Sigmoid colon (tissue), 6 donors: ENCODE measurements at regions not wholly inside any gene's neighbourhood (a gene's known extent, or its start where the extent isn't known, plus 50 kb on each side); places are given as distances from the start of the nearest gene placed in this dataset.

Experiments
- DNase-seq: peaks from one replicate; pipeline ENCODE4 v3.0.0-alpha.2; 2019
- H3K27ac ChIP-seq, 4 donors: fragments of 200-600 bp; sonication (generic); one replicate each; pipeline ENCODE4 v1.5.1; 2016 to 2019; ENCODE audit warnings: mild to moderate bottlenecking in 1 of 4
- H3K27me3 ChIP-seq, 3 donors: fragments of 200-600 bp; sonication (generic); one replicate each; pipeline ENCODE4 v1.5.1; 2019; ENCODE audit warnings: mild to moderate bottlenecking in 1 of 3
- H3K36me3 ChIP-seq, 4 donors: fragments of 200-600 bp; sonication (generic); one replicate each; pipeline ENCODE4 v1.5.1; 2016 to 2019
- H3K4me1 ChIP-seq, 4 donors: fragments of 200-600 bp; sonication (generic); one replicate each; pipeline ENCODE4 v1.5.1; 2017 to 2019
- H3K4me3 ChIP-seq, 4 donors: fragments of 200-600 bp; sonication (generic); one replicate each; pipeline ENCODE4 v1.5.1; 2017 to 2019; ENCODE audit warnings: mild to moderate bottlenecking in 2 of 4, moderate library complexity in 1 of 4
- H3K9me3 ChIP-seq, 4 donors: fragments of 200-600 bp in 3 of 4; sonication (generic) in 3 of 4; one replicate each; pipeline versions ENCODE4 v1.5.1 to v1.6.1; 2013 to 2019
- EP300 ChIP-seq, 4 donors: sonication (generic); formaldehyde crosslinking; IDR thresholded peaks; one replicate each; pipeline ENCODE4 v1.6.1; 2017; ENCODE audit warnings: antibody characterized with exemption in 4 of 4
- POLR2A ChIP-seq, 2 donors: fragments of 450-650 bp; IDR thresholded peaks; one replicate each; pipeline ENCODE4 v1.6.1; 2016; ENCODE audit warnings: antibody characterized with exemption in 2 of 2, mild to moderate bottlenecking in 2 of 2, moderate library complexity in 2 of 2
- POLR2AphosphoS5 ChIP-seq, 4 donors: sonication (generic); formaldehyde crosslinking; IDR thresholded peaks; one replicate each; pipeline ENCODE4 v1.6.1; 2017; ENCODE audit warnings: antibody characterized with exemption in 4 of 4
- WGBS, 2 donors: extraction: QIAGEN DNeasy Blood & Tissue Kit; methylation state at CpG; one replicate each; pipeline ENCODE4 v1.1.7; 2013; 5-methylcytosine and 5-hydroxymethylcytosine counted together
- intact Hi-C: fragments of 100-400 bp; cut with DNase I; formaldehyde crosslinking; loops from one replicate; pipeline ENCODE4 v1.15.1; 2023
- TF ChIP-seq, protein P1 (sequence below), 4 experiments: fragments of 450-650 bp in 3 of 4; fragments of 200-600 bp in 1 of 4; IDR thresholded peaks; one replicate each; pipeline ENCODE4 v1.5.1; 2016 to 2019; ENCODE audit warnings: antibody characterized with exemption in 4 of 4, mild to moderate bottlenecking in 3 of 4, moderate library complexity in 2 of 4
- donor health status: healthy with polysubstance abuse.
- donor health status: healthy.

- Histone ChIP-seq H3K36me3 (no peaks in the 10 kb centered on the region), H3K27ac (no peak overlapping the region), H3K4me3 (no peak overlapping the region), H3K4me1 (no peaks in the 10 kb centered on the region), H3K27me3 (no peaks in the 10 kb centered on the region), H3K9me3 (peaks cover 0 to 4% (median 0%) of the 10 kb centered on the region in 4 donors)
- intact Hi-C loops, result no loop called here
- DNase-seq, result no peak
- 79 to 88% methylated on average over 4 of the region's 4 CpGs for WGBS, 2 donors
- TF ChIP-seq POLR2AphosphoS5 (IDR thresholded peaks at IDR 0.05) (no peak), POLR2A (IDR thresholded peaks at IDR 0.05) (no peak), EP300 (IDR thresholded peaks at IDR 0.05) (no peak)
- TF ChIP-seq, protein P1, sequence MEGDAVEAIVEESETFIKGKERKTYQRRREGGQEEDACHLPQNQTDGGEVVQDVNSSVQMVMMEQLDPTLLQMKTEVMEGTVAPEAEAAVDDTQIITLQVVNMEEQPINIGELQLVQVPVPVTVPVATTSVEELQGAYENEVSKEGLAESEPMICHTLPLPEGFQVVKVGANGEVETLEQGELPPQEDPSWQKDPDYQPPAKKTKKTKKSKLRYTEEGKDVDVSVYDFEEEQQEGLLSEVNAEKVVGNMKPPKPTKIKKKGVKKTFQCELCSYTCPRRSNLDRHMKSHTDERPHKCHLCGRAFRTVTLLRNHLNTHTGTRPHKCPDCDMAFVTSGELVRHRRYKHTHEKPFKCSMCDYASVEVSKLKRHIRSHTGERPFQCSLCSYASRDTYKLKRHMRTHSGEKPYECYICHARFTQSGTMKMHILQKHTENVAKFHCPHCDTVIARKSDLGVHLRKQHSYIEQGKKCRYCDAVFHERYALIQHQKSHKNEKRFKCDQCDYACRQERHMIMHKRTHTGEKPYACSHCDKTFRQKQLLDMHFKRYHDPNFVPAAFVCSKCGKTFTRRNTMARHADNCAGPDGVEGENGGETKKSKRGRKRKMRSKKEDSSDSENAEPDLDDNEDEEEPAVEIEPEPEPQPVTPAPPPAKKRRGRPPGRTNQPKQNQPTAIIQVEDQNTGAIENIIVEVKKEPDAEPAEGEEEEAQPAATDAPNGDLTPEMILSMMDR (IDR thresholded peaks at IDR 0.05), result no peak
These were observed 201.1 kb downstream of the SOX9 start for GRCh38 chr17:72321896-72322295.

DNA sequence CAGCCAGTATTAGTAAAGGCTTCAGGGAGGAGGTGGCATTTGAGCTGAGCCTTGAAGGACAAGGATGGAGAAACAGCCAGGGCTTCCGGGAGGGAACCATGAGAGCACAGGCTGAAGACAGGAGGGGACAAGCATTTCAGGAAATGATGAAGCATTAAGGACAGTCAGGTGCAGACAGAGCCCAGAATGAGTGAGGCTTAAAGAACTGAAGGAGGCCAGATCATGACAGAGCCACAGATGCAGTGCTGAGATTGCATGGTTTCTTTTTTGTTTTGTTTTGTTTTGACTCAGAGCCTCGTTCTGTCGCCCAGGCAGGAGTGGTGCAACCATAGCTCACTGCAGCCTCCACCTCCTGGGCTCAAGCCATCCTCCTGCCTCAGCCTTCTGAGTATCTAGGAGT lies 211.5 kb downstream of the SOX9 start:
- intact Hi-C loops, result no loop called here
- TF ChIP-seq, protein P1 (IDR thresholded peaks at IDR 0.05), result no peak
- TF ChIP-seq POLR2AphosphoS5 (IDR thresholded peaks at IDR 0.05) (no peak), POLR2A (IDR thresholded peaks at IDR 0.05) (no peak), EP300 (IDR thresholded peaks at IDR 0.05) (no peak)
- whole genome bisulfite sequencing, 2 donors, result 65 to 78% methylated on average over 3 of the region's 3 CpGs

DNA sequence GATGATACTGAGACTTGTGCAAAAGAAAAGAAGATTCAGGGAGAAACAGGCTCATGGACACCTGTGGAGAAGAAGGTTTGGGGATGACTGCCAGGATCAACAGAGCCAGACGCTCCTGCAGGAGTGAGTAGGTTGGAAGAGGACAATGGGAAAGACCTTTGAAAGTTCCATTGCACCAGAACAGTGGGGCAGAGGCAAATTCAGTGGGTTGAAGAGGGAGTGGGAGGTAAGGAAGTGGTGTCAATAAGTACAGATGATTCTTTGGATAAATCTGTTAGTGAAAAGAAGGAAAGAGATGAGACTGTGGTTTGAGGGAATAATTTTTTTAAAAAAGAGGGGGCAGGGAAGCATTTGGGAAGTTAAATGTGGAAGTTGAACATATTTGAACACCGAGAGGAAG lies 212.8 kb downstream of the SOX9 start:
- no peak for DNase-seq
- Histone ChIP-seq H3K27me3 (peaks cover 0 to 4% (median 0%) of the 10 kb centered on the region in 3 donors), H3K9me3 (no peaks in the 10 kb centered on the region), H3K4me1 (peaks cover 0 to 7% (median 3%) of the 10 kb centered on the region in 4 donors), H3K27ac (no peak overlapping the region), H3K4me3 (no peak overlapping the region), H3K36me3 (no peaks in the 10 kb centered on the region)
- TF ChIP-seq EP300 (IDR thresholded peaks at IDR 0.05) (no peak), POLR2A (IDR thresholded peaks at IDR 0.05) (no peak), POLR2AphosphoS5 (IDR thresholded peaks at IDR 0.05) (no peak)
- TF ChIP-seq, protein P1 (IDR thresholded peaks at IDR 0.05), result no peak
- intact Hi-C loops, result no loop called here
- WGBS, 2 donors, result 72 to 90% methylated on average over 2 of the region's 2 CpGs

More for the DNA sequence above, 211.5 kb downstream of the SOX9 start:
- no peak for DNase-seq
- Histone ChIP-seq H3K36me3 (no peaks in the 10 kb centered on the region), H3K4me1 (no peaks in the 10 kb centered on the region), H3K9me3 (no peaks in the 10 kb centered on the region), H3K4me3 (no peak overlapping the region), H3K27ac (no peak overlapping the region), H3K27me3 (peaks cover 0 to 4% (median 0%) of the 10 kb centered on the region in 3 donors)

DNA sequence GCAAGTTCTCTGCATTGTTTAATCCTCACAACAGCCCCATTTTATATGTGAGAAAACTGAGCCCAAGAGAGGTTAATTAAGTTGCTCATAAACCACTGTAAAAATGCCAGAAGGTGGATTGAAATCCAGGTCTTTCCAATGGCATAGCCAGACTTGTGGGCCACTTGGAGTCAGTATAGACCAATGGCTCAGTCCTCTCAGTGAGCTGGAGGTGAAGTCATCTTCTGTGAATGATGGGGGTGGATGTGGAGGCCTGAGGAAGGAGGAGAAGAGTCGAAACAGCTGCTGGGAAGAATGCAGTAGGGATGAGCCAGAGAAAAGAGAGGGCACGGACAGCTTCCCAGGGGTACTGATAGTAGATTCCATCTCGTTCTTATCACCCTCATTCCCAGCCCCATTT lies 213.4 kb downstream of the SOX9 start:
- H3K27me3 ChIP-seq, result peaks cover 0 to 4% (median 0%) of the 10 kb centered on the region in 3 donors
- no peak overlapping the region for H3K4me3 ChIP-seq
- no peaks in the 10 kb centered on the region for H3K9me3 ChIP-seq
- WGBS, 2 donors, result 70 to 83% methylated on average over 3 of the region's 3 CpGs
- H3K36me3 ChIP-seq, result no peaks in the 10 kb centered on the region
- H3K27ac ChIP-seq, result no peak overlapping the region
- TF ChIP-seq, protein P1 (IDR thresholded peaks at IDR 0.05), result no peak
- TF ChIP-seq POLR2A (IDR thresholded peaks at IDR 0.05), result no peak
- H3K4me1 ChIP-seq, result peaks cover 0 to 13% (median 10%) of the 10 kb centered on the region in 4 donors
- no peak for DNase-seq
- intact Hi-C loops, result no loop called here
